GM21619 (cell line): ENCODE measurements at regions not wholly inside any gene's neighbourhood (a gene's known extent, or its start where the extent isn't known, plus 50 kb on each side); places are given as distances from the start of the nearest gene placed in this dataset.
A peak's percentile ranks its signal among the peaks of the same experiment; 100 is the strongest.
"Not testable (repeated sequence)": the region's sequence is repeated elsewhere in the genome, so short reads cannot be mapped to it uniquely, and the experiment has no call there.

ENCODE experiments used
- ATAC-seq: cut with Tn5 transposase; IDR thresholded peaks from one replicate; pipeline ENCODE4 v1.9.1; 2021; ENCODE audit not compliant: unreplicated experiment

GRCh38 chr1:217048104-217048707 lies 325.0 kb upstream of the ESRRG start:
- ATAC-seq: no peak

GRCh38 chr1:217040711-217041455 lies 317.7 kb upstream of the ESRRG start:
- ATAC-seq: no peak

DNA sequence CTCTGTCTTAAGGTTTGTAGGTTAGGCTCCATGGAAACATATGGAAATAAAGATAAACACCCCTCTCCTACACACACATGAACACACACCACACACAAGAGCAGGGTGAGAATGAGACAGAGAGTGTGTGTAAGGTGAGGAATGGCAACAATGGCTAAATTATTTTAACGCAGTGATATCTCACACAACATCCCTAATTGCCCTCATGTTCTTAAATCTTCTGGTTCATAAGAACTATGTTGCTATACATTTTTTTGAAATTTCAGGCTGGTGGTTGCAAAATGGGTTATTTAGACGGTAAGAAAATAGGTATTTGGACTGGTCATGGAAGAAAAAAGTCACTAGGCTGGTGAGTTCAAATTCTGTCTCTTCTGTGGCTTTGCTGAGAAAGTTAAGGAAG lies 316.7 kb upstream of the ESRRG start:
- no peak for ATAC-seq

- not testable (repeated sequence) for ATAC-seq
These were observed 315.9 kb upstream of the ESRRG start for GRCh38 chr1:217039139-217039538.

DNA sequence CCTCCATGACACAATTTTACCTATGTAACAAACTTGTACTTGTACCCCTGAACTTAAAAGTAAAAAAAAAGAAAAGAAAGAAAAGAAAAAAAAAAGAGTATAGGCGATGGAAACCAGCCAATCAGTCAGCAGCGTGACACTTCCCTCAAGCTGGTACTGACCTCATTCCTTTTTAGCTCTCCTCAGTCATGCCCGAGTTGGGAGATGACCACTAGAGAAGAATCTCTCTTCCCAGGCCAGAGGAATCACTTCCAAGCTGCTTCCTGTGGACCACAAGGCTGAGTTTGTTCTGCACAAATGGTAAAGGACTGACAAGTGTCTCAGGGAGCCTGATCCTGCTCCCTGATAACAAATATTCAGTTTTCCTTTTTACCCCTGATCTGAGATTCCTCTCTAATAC lies 313.5 kb upstream of the ESRRG start:
- no peak for ATAC-seq

DNA sequence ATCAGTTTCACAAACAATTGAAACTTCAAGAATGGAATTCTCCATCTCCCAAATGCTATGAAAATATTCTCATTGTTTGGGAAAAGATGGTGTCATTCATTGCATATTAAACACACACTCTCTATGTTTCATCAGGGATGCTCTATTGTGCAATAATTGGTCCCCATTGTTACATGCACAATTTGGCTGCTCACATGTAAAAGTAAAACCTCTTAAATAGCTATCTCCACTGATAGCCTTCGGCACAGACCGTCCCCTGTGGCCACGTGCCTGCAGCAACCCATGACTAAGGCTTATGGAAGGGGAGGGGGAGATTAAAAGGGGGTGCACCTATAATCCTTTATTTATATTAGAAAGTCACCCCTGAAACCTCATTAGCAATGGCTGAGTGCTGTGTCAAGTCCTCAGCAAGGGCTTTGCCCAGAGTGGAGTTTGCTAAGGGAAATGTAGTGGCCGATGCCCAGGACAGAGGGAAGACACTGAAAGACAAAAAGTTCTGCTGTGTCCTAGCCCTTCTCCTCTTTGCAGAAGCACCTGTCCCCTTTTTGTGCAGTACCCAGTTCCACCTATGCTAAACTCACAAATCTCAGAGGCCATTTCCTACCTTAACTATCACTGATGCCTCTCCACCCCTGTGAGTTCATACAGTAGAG lies 309.6 kb upstream of the ESRRG start:
- ATAC-seq: no peak

DNA sequence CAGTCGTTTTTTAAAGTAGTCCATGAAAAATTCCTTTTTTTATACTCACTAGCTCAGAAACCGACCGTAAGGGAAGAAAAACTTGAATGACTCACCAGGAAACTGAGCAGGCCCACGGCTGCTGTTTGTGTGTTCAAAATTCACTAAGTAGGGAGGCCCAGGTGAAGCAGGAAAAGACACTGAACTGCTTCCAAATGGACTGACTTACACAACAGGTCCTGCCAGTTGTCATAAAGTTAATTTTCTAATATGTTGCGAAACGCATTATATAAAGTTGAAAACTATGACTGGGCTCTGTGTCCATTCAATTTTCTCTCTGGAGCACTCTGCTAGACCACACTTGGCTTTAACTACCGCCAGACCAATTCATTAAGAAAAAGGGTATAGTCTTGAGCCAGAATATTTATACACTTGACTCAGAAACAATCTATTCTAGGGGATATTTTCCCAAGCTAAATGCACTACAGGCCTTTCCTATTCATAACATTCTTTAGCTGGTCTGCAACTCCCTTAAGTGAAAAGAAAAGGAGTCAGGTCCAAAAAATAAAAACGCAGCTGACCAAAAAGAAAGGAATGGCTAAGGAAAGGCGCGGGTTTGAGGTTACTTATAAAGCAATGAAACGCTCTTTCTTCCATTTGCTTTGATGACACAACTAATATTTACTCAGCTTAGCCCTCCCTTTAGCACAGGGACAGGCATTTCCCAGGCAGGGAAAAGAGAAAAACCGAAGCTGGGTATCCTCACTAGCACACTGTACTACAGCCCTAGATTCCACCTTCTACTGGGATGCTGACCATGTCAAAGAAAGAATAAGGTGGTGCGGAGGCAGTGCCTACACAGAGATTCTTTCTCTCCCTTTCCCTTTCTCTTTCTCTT lies 306.3 kb upstream of the ESRRG start:
- ATAC-seq: no peak

DNA sequence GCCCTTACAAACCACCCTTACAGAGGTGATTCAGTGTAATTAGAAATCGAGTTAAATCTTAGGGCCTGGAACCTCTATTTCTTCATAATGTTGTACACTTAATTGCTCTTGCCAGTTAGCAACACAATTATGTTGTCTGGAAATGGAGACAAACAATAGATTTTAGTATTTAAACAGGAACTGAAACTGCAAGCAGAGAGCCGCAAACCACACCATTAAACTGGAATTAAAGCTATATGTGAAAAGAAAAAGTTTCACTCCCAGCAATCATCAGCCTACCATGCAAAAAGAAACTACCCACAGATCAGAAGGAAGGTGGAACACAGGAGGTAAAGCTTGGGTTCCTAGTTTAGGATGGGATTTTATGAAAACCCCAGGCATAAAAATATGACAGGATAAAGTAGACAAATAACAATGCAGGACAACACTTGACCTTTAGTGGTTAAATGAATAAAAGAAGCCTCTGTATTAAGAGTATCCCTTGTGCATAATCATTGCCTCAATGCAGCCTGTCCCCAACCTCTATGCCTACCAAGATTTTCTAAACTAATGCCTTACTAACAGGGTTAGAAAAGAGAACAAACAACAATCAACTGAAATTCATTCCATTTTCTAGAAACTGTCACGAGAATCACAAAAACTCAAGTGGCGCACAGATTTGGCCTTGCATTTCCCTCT lies 304.3 kb upstream of the ESRRG start:
- peak; percentile 99 for ATAC-seq

- no peak for ATAC-seq
These were observed 303.3 kb upstream of the ESRRG start for GRCh38 chr1:217026531-217026930.

DNA sequence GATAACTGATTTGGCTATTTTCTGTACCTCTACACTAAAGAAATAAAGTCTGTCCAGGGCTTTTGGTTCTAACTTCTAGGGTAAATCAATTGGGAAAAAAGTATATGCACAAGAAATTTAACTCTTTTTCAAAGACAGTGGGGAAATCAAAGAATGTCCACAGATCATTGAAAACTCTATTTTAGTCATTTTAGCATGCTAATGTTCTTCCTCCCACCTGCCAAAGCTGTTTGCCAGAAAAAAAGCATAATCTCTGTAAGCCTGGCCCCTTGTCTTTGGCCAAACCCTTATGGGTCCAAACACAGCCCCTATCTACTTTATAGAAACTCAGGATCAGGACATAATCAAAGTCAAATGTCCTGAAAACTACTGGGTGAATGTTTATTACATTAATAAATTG lies 302.2 kb upstream of the ESRRG start:
- ATAC-seq: no peak

DNA sequence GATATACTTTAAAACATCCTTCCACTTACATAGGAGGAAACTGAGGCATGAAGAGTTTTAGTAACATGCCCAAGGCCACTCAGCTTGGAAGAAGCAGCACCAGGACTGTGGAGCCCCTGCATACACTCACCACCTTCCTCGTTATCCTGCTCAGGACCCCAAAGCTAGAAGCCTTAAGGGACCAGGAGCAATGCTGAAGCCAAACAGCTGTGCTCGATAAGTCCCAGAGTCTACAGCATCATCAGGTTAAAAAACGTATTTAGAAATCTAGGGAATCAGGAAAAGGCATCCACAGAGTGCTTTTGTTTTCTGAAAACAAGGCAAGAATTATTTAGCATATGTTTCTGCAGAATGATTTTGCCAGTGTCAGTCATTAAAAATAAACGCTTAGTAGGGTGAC lies 301.7 kb upstream of the ESRRG start:
- ATAC-seq: no peak

DNA sequence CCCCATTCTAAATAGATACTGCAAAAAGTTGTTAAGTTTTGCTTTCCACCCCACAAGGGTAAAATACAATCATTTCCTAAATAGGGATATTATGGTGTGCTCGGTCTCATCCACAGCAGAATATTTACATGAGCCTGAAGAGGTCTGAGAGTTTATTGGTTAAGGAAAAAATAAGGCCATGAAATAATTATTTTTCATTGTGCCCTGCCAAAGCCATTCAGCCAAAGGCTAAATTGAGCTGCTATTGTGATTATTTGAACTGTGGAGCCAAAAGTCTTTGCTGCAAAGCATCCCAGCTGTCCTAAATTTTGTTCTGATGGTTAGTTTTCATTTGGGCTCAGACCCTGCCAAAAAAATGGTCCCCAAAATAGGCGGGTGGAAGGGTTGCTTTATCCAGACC lies 298.7 kb upstream of the ESRRG start:
- ATAC-seq: no peak

DNA sequence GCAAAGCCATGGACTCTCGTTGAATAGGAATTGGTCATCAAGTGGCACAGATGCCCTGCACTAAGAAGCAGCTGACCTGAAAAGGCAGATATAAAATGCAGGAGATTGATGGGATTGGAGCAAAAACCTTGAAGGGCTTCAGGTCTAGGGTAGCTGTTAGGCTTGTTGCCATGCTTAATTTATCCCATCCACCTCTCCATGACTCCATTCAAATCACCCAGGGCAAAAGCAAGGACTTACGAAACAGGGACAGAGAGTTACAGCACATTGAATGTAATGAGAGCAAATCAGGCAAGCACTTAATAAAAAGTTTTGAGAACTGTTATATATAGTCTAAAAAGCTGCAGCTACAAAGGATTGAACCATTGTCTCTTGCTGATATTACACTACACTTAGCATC lies 298.2 kb upstream of the ESRRG start:
- no peak for ATAC-seq

GRCh38 chr1:217019475-217019874 lies 296.2 kb upstream of the ESRRG start:
- no peak for ATAC-seq

DNA sequence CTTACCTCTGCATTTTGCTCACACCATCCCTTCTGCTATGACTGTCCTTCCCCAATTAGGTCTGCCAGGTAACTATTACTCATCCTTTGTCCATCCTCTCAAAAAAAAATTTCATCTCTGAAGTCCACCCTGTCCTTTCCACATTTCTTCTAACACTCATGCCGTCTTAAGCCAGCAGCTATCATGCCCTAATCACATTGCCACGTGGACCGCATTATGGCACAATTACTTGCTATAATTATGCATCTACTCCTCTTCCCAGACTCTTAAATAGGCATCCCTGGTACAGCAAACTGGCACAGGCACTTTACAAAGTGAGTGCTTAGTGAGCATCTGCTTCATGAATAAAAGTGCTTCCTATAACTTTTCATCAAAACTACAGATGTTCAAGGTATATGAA lies 295.4 kb upstream of the ESRRG start:
- no peak for ATAC-seq

- ATAC-seq: no peak
These were observed 293.9 kb upstream of the ESRRG start for GRCh38 chr1:217017165-217017564.

- no peak for ATAC-seq
These were observed 290.8 kb upstream of the ESRRG start for GRCh38 chr1:217014066-217014465.

GRCh38 chr1:217012659-217013058 lies 289.4 kb upstream of the ESRRG start:
- ATAC-seq: no peak

DNA sequence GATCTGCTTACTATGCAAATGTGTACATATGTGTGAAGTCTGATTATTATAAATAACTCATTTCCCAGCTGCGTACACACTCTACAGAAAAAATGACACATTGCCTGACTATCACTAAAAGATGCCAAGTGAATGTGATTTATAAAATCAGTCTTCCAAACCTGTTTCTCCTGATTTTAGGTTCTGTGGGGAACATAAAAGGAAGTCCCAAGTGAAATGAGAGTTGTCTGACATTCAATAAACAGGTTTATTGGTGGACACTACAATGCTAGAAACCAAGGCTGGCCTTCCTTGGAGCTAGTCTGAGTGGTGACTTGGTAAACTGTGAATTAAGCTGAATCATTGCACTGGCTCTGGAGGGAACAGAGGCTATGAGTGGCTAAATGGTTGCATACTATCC lies 287.9 kb upstream of the ESRRG start:
- ATAC-seq: no peak

GRCh38 chr1:217010253-217010652 lies 287.0 kb upstream of the ESRRG start:
- no peak for ATAC-seq

DNA sequence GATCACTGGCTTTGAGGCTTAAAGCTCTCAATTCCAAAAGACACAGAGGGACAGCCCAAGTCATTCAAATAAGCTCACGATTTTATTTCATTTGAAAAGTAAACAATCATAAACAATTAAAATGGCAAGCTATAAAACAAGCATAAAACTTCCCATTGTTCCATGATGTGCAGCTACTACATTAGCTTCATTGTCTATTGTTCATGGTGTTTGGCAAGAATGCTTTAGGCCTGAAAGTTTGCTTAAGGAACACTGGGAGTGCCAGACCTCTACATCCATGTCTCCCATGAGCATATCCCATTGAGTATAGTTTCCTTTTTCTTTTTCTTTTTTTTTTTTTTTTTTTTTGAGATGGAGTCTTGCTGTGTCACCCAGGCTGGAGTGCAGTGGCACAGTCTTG lies 286.1 kb upstream of the ESRRG start:
- no peak for ATAC-seq
